Mucosa of stomach (tissue), 1 donor: ENCODE measurements at regions not wholly inside any gene's neighbourhood (a gene's known extent, or its start where the extent isn't known, plus 50 kb on each side); places are given as distances from the start of the nearest gene placed in this dataset.

ENCODE experiments used
- H3K27me3 ChIP-seq: one replicate; pipeline ENCODE4 v1.7.0; 2013; ENCODE audit warnings: mild to moderate bottlenecking, low read length; ENCODE audit not compliant: control insufficient read depth, insufficient read depth
- H3K36me3 ChIP-seq: one replicate; pipeline ENCODE4 v1.7.0; 2013; ENCODE audit warnings: low read length; ENCODE audit not compliant: control insufficient read depth, insufficient read depth
- H3K4me1 ChIP-seq: one replicate; pipeline ENCODE4 v1.7.0; 2013; ENCODE audit warnings: mild to moderate bottlenecking, low read length; ENCODE audit not compliant: control insufficient read depth, insufficient read depth
- H3K4me3 ChIP-seq: one replicate; pipeline ENCODE4 v1.7.0; 2013; ENCODE audit warnings: low read length
- H3K9ac ChIP-seq: one replicate; pipeline ENCODE4 v1.7.0; 2013; ENCODE audit warnings: mild to moderate bottlenecking, low read length, moderate library complexity
- H3K9me3 ChIP-seq: one replicate; pipeline ENCODE4 v1.7.0; 2013; ENCODE audit warnings: mild to moderate bottlenecking, low read length, moderate library complexity; ENCODE audit not compliant: control insufficient read depth
- donor health status: Pancreatic carcinoma.

GRCh38 chr5:125700380-125700861, 722.8 kb upstream of the GRAMD2B start:
- no peaks in the 10 kb centered on the region for H3K27me3 ChIP-seq
- no peaks in the 10 kb centered on the region for H3K9me3 ChIP-seq
- peak overlapping the region; percentile 6 for H3K4me3 ChIP-seq

GRCh38 chr5:125703616-125704015, 719.6 kb upstream of the GRAMD2B start:
- H3K9ac ChIP-seq = no peak overlapping the region

More at GRCh38 chr5:125700380-125700861, 722.8 kb upstream of the GRAMD2B start:
- H3K9ac ChIP-seq = peak overlapping the region; percentile 14
- H3K36me3 ChIP-seq = no peaks in the 10 kb centered on the region
- peaks cover 13% of the 10 kb centered on the region for H3K4me1 ChIP-seq

GRCh38 chr5:125704888-125705287, 718.3 kb upstream of the GRAMD2B start:
- Histone ChIP-seq H3K36me3 (no peaks in the 10 kb centered on the region), H3K27me3 (no peaks in the 10 kb centered on the region), H3K4me1 (peaks cover 7% of the 10 kb centered on the region), H3K9me3 (no peaks in the 10 kb centered on the region), H3K9ac (no peak overlapping the region), H3K4me3 (no peak overlapping the region)

More at GRCh38 chr5:125703616-125704015, 719.6 kb upstream of the GRAMD2B start:
- H3K4me3 ChIP-seq = no peak overlapping the region
- H3K9me3 ChIP-seq = no peaks in the 10 kb centered on the region
- H3K4me1 ChIP-seq = peaks cover 13% of the 10 kb centered on the region
- no peaks in the 10 kb centered on the region for H3K36me3 ChIP-seq
- H3K27me3 ChIP-seq = no peaks in the 10 kb centered on the region

- H3K27me3 ChIP-seq = no peaks in the 10 kb centered on the region
These were observed 714.6 kb upstream of the GRAMD2B start for GRCh38 chr5:125708583-125708982.

GRCh38 chr5:125710745-125711144, 712.5 kb upstream of the GRAMD2B start:
- no peaks in the 10 kb centered on the region for H3K9me3 ChIP-seq
- H3K4me1 ChIP-seq = no peaks in the 10 kb centered on the region
- no peak overlapping the region for H3K4me3 ChIP-seq
- no peaks in the 10 kb centered on the region for H3K36me3 ChIP-seq
- H3K27me3 ChIP-seq = no peaks in the 10 kb centered on the region
- no peak overlapping the region for H3K9ac ChIP-seq

More at GRCh38 chr5:125708583-125708982, 714.6 kb upstream of the GRAMD2B start:
- Histone ChIP-seq H3K9me3 (no peaks in the 10 kb centered on the region), H3K4me1 (no peaks in the 10 kb centered on the region), H3K9ac (no peak overlapping the region), H3K4me3 (no peak overlapping the region), H3K36me3 (no peaks in the 10 kb centered on the region)

- no peaks in the 10 kb centered on the region for H3K4me1 ChIP-seq
These were observed 710.8 kb upstream of the GRAMD2B start for GRCh38 chr5:125712397-125712796.

GRCh38 chr5:125713109-125713805, 710.0 kb upstream of the GRAMD2B start:
- Histone ChIP-seq H3K9ac (no peak overlapping the region), H3K27me3 (no peaks in the 10 kb centered on the region), H3K4me1 (no peaks in the 10 kb centered on the region), H3K9me3 (no peaks in the 10 kb centered on the region), H3K4me3 (no peak overlapping the region), H3K36me3 (no peaks in the 10 kb centered on the region)

More at GRCh38 chr5:125712397-125712796, 710.8 kb upstream of the GRAMD2B start:
- H3K9ac ChIP-seq = no peak overlapping the region
- no peaks in the 10 kb centered on the region for H3K9me3 ChIP-seq
- H3K4me3 ChIP-seq = no peak overlapping the region
- H3K27me3 ChIP-seq = no peaks in the 10 kb centered on the region
- H3K36me3 ChIP-seq = no peaks in the 10 kb centered on the region

- Histone ChIP-seq H3K4me1 (no peaks in the 10 kb centered on the region), H3K9me3 (no peaks in the 10 kb centered on the region), H3K4me3 (no peak overlapping the region), H3K27me3 (no peaks in the 10 kb centered on the region), H3K36me3 (no peaks in the 10 kb centered on the region), H3K9ac (no peak overlapping the region)
These were observed 708.0 kb upstream of the GRAMD2B start for GRCh38 chr5:125715216-125715615.

GRCh38 chr5:125717209-125717608, 706.0 kb upstream of the GRAMD2B start:
- H3K36me3 ChIP-seq = no peaks in the 10 kb centered on the region
- no peak overlapping the region for H3K9ac ChIP-seq
- H3K9me3 ChIP-seq = no peaks in the 10 kb centered on the region
- H3K27me3 ChIP-seq = no peaks in the 10 kb centered on the region
- no peaks in the 10 kb centered on the region for H3K4me1 ChIP-seq
- H3K4me3 ChIP-seq = no peak overlapping the region

- H3K9ac ChIP-seq = no peak overlapping the region
- H3K4me3 ChIP-seq = no peak overlapping the region
- no peaks in the 10 kb centered on the region for H3K9me3 ChIP-seq
- H3K27me3 ChIP-seq = no peaks in the 10 kb centered on the region
- H3K36me3 ChIP-seq = no peaks in the 10 kb centered on the region
- H3K4me1 ChIP-seq = no peaks in the 10 kb centered on the region
These were observed 703.4 kb upstream of the GRAMD2B start for GRCh38 chr5:125719681-125720347.

GRCh38 chr5:125720348-125720685, 702.9 kb upstream of the GRAMD2B start:
- H3K9me3 ChIP-seq = no peaks in the 10 kb centered on the region
- H3K9ac ChIP-seq = no peak overlapping the region
- H3K36me3 ChIP-seq = no peaks in the 10 kb centered on the region
- no peaks in the 10 kb centered on the region for H3K4me1 ChIP-seq
- no peaks in the 10 kb centered on the region for H3K27me3 ChIP-seq
- H3K4me3 ChIP-seq = no peak overlapping the region

- H3K4me3 ChIP-seq = no peak overlapping the region
- no peaks in the 10 kb centered on the region for H3K9me3 ChIP-seq
- H3K9ac ChIP-seq = no peak overlapping the region
- no peaks in the 10 kb centered on the region for H3K27me3 ChIP-seq
- no peaks in the 10 kb centered on the region for H3K4me1 ChIP-seq
- no peaks in the 10 kb centered on the region for H3K36me3 ChIP-seq
These were observed 702.5 kb upstream of the GRAMD2B start for GRCh38 chr5:125720721-125721120.
